ENCODE measurements at regions not wholly inside any gene's neighbourhood (a gene's known extent, or its start where the extent isn't known, plus 50 kb on each side); places are given as distances from the start of the nearest gene placed in this dataset.

- H3K4me3 ChIP-seq (ENCODE audit: low read depth, low read length): no peak overlapping the region
- no peak for TF ChIP-seq CTCF (IDR thresholded peaks at IDR 0.05; ENCODE audit: insufficient read depth, low read length, poor library complexity, severe bottlenecking)
- no peaks in the 10 kb centered on the region for H3K36me3 ChIP-seq (ENCODE audit: control insufficient read depth, insufficient read depth, low read length)
- DNase-seq (ENCODE audit: low read depth): no peak
- H3K27me3 ChIP-seq (ENCODE audit: control insufficient read depth, insufficient read depth, low read length): no peaks in the 10 kb centered on the region
Measured at GRCh38 chr10:128326851-128327250, 200.6 kb upstream of the MKI67 start.

- Histone ChIP-seq H3K27me3 (ENCODE audit: control insufficient read depth, insufficient read depth, low read length) (no peaks in the 10 kb centered on the region), H3K36me3 (ENCODE audit: control insufficient read depth, insufficient read depth, low read length) (no peaks in the 10 kb centered on the region), H3K4me3 (ENCODE audit: low read depth, low read length) (no peak overlapping the region)
- no peak for TF ChIP-seq CTCF (IDR thresholded peaks at IDR 0.05; ENCODE audit: insufficient read depth, low read length, poor library complexity, severe bottlenecking)
- no peak for DNase-seq (ENCODE audit: low read depth)
Measured at GRCh38 chr10:128336401-128336800, 210.2 kb upstream of the MKI67 start.

GRCh38 chr10:128337860-128338378, 211.7 kb upstream of the MKI67 start:
- TF ChIP-seq CTCF (IDR thresholded peaks at IDR 0.05; ENCODE audit: insufficient read depth, low read length, poor library complexity, severe bottlenecking): no peak
- Histone ChIP-seq H3K36me3 (ENCODE audit: control insufficient read depth, insufficient read depth, low read length) (no peaks in the 10 kb centered on the region), H3K27me3 (ENCODE audit: control insufficient read depth, insufficient read depth, low read length) (no peaks in the 10 kb centered on the region), H3K4me3 (ENCODE audit: low read depth, low read length) (no peak overlapping the region)
- DNase-seq (ENCODE audit: low read depth): no peak

- H3K4me3 ChIP-seq (ENCODE audit: low read depth, low read length): no peak overlapping the region
- TF ChIP-seq CTCF (IDR thresholded peaks at IDR 0.05; ENCODE audit: insufficient read depth, low read length, poor library complexity, severe bottlenecking): no peak
- no peaks in the 10 kb centered on the region for H3K27me3 ChIP-seq (ENCODE audit: control insufficient read depth, insufficient read depth, low read length)
- no peaks in the 10 kb centered on the region for H3K36me3 ChIP-seq (ENCODE audit: control insufficient read depth, insufficient read depth, low read length)
- DNase-seq (ENCODE audit: low read depth): no peak
Measured at GRCh38 chr10:128338951-128339350, 212.7 kb upstream of the MKI67 start.

GRCh38 chr10:128339753-128340152, 213.5 kb upstream of the MKI67 start:
- Histone ChIP-seq H3K4me3 (ENCODE audit: low read depth, low read length) (no peak overlapping the region), H3K27me3 (ENCODE audit: control insufficient read depth, insufficient read depth, low read length) (no peaks in the 10 kb centered on the region), H3K36me3 (ENCODE audit: control insufficient read depth, insufficient read depth, low read length) (no peaks in the 10 kb centered on the region)
- no peak for DNase-seq (ENCODE audit: low read depth)
- no peak for TF ChIP-seq CTCF (IDR thresholded peaks at IDR 0.05; ENCODE audit: insufficient read depth, low read length, poor library complexity, severe bottlenecking)

- no peak for DNase-seq (ENCODE audit: low read depth)
- no peak for TF ChIP-seq CTCF (IDR thresholded peaks at IDR 0.05; ENCODE audit: insufficient read depth, low read length, poor library complexity, severe bottlenecking)
- Histone ChIP-seq H3K27me3 (ENCODE audit: control insufficient read depth, insufficient read depth, low read length) (no peaks in the 10 kb centered on the region), H3K36me3 (ENCODE audit: control insufficient read depth, insufficient read depth, low read length) (no peaks in the 10 kb centered on the region), H3K4me3 (ENCODE audit: low read depth, low read length) (no peak overlapping the region)
Measured at GRCh38 chr10:128345353-128345752, 219.1 kb upstream of the MKI67 start.

Data from kidney epithelial cell (primary cell).